ENCODE measurements at regions not wholly inside any gene's neighbourhood (a gene's known extent, or its start where the extent isn't known, plus 50 kb on each side); places are given as distances from the start of the nearest gene placed in this dataset.

GRCh38 chr15:96222981-96223380 lies 107.5 kb upstream of the NR2F2 start:
- FAIRE-seq (no peak), DNase-seq (ENCODE audit: insufficient read length, low spot score) (no peak)
- TF ChIP-seq POU2F2 (IDR thresholded peaks at IDR 0.05; ENCODE audit: low read depth, low read length), result no peak
- no peak for TF ChIP-seq POLR2AphosphoS5 (IDR thresholded peaks at IDR 0.05; ENCODE audit: low read depth, low read length)
- no peak for TF ChIP-seq PAX5 (IDR thresholded peaks at IDR 0.05; ENCODE audit: insufficient read depth, low read length, severe bottlenecking)

GRCh38 chr15:96223939-96224338 lies 106.6 kb upstream of the NR2F2 start:
- TF ChIP-seq POU2F2 (IDR thresholded peaks at IDR 0.05; ENCODE audit: low read depth, low read length) (no peak), POLR2A (IDR thresholded peaks at IDR 0.05; ENCODE audit: low read depth, low read length) (no peak), POLR2AphosphoS5 (IDR thresholded peaks at IDR 0.05; ENCODE audit: low read depth, low read length) (no peak), PAX5 (IDR thresholded peaks at IDR 0.05; ENCODE audit: insufficient read depth, low read length, severe bottlenecking) (no peak), TAF1 (IDR thresholded peaks at IDR 0.05; ENCODE audit: low read depth, low read length) (no peak), SPI1 (IDR thresholded peaks at IDR 0.05; ENCODE audit: low read depth, low read length) (no peak)
- DNase-seq (ENCODE audit: insufficient read length, low spot score) (no peak), FAIRE-seq (no peak)

- DNase-seq (ENCODE audit: insufficient read length, low spot score) (no peak), FAIRE-seq (no peak)
- TF ChIP-seq POLR2A (IDR thresholded peaks at IDR 0.05; ENCODE audit: low read depth, low read length) (no peak), PAX5 (IDR thresholded peaks at IDR 0.05; ENCODE audit: insufficient read depth, low read length, severe bottlenecking) (no peak), SPI1 (IDR thresholded peaks at IDR 0.05; ENCODE audit: low read depth, low read length) (no peak), POU2F2 (IDR thresholded peaks at IDR 0.05; ENCODE audit: low read depth, low read length) (no peak), TAF1 (IDR thresholded peaks at IDR 0.05; ENCODE audit: low read depth, low read length) (no peak), POLR2AphosphoS5 (IDR thresholded peaks at IDR 0.05; ENCODE audit: low read depth, low read length) (no peak)
Observed at GRCh38 chr15:96225642-96226259, 104.7 kb upstream of the NR2F2 start.

- DNase-seq (ENCODE audit: insufficient read length, low spot score) (no peak), FAIRE-seq (no peak)
- no peak for TF ChIP-seq POLR2AphosphoS5 (IDR thresholded peaks at IDR 0.05; ENCODE audit: low read depth, low read length)
- no peak for TF ChIP-seq TAF1 (IDR thresholded peaks at IDR 0.05; ENCODE audit: low read depth, low read length)
- no peak for TF ChIP-seq POU2F2 (IDR thresholded peaks at IDR 0.05; ENCODE audit: low read depth, low read length)
- no peak for TF ChIP-seq POLR2A (IDR thresholded peaks at IDR 0.05; ENCODE audit: low read depth, low read length)
- no peak for TF ChIP-seq SPI1 (IDR thresholded peaks at IDR 0.05; ENCODE audit: low read depth, low read length)
- TF ChIP-seq PAX5 (IDR thresholded peaks at IDR 0.05; ENCODE audit: insufficient read depth, low read length, severe bottlenecking), result no peak
Observed at GRCh38 chr15:96230526-96231181, 99.8 kb upstream of the NR2F2 start.

GRCh38 chr15:96232335-96232734 lies 98.2 kb upstream of the NR2F2 start:
- DNase-seq (ENCODE audit: insufficient read length, low spot score) (no peak), FAIRE-seq (no peak)
- TF ChIP-seq POLR2A (IDR thresholded peaks at IDR 0.05; ENCODE audit: low read depth, low read length), result no peak
- peak; percentile 68 for TF ChIP-seq SPI1 (IDR thresholded peaks at IDR 0.05; ENCODE audit: low read depth, low read length)

GRCh38 chr15:96234109-96234892 lies 96.2 kb upstream of the NR2F2 start:
- FAIRE-seq (no peak), DNase-seq (ENCODE audit: insufficient read length, low spot score) (no peak)
- TF ChIP-seq POU2F2 (IDR thresholded peaks at IDR 0.05; ENCODE audit: low read depth, low read length), result no peak
- TF ChIP-seq SPI1 (IDR thresholded peaks at IDR 0.05; ENCODE audit: low read depth, low read length), result peak; percentile 90
- TF ChIP-seq POLR2A (IDR thresholded peaks at IDR 0.05; ENCODE audit: low read depth, low read length), result no peak
- no peak for TF ChIP-seq PAX5 (IDR thresholded peaks at IDR 0.05; ENCODE audit: insufficient read depth, low read length, severe bottlenecking)

GRCh38 chr15:96237002-96237401 lies 93.5 kb upstream of the NR2F2 start:
- TF ChIP-seq POLR2A (IDR thresholded peaks at IDR 0.05; ENCODE audit: low read depth, low read length) (no peak), POU2F2 (IDR thresholded peaks at IDR 0.05; ENCODE audit: low read depth, low read length) (no peak), SPI1 (IDR thresholded peaks at IDR 0.05; ENCODE audit: low read depth, low read length) (no peak), POLR2AphosphoS5 (IDR thresholded peaks at IDR 0.05; ENCODE audit: low read depth, low read length) (no peak), TAF1 (IDR thresholded peaks at IDR 0.05; ENCODE audit: low read depth, low read length) (no peak), PAX5 (IDR thresholded peaks at IDR 0.05; ENCODE audit: insufficient read depth, low read length, severe bottlenecking) (no peak)
- FAIRE-seq (no peak), DNase-seq (ENCODE audit: insufficient read length, low spot score) (no peak)

- no peak for DNase-seq (ENCODE audit: insufficient read length, low spot score)
- FAIRE-seq, result no peak
- TF ChIP-seq SPI1 (IDR thresholded peaks at IDR 0.05; ENCODE audit: low read depth, low read length), result no peak
- TF ChIP-seq PAX5 (IDR thresholded peaks at IDR 0.05; ENCODE audit: insufficient read depth, low read length, severe bottlenecking), result no peak
- no peak for TF ChIP-seq TAF1 (IDR thresholded peaks at IDR 0.05; ENCODE audit: low read depth, low read length)
- no peak for TF ChIP-seq POLR2AphosphoS5 (IDR thresholded peaks at IDR 0.05; ENCODE audit: low read depth, low read length)
- no peak for TF ChIP-seq POU2F2 (IDR thresholded peaks at IDR 0.05; ENCODE audit: low read depth, low read length)
Observed at GRCh38 chr15:96242761-96243160, 87.7 kb upstream of the NR2F2 start.

GRCh38 chr15:96243701-96244100 lies 86.8 kb upstream of the NR2F2 start:
- no peak for DNase-seq (ENCODE audit: insufficient read length, low spot score)
- no peak for FAIRE-seq
- TF ChIP-seq TAF1 (IDR thresholded peaks at IDR 0.05; ENCODE audit: low read depth, low read length) (no peak), PAX5 (IDR thresholded peaks at IDR 0.05; ENCODE audit: insufficient read depth, low read length, severe bottlenecking) (no peak), POU2F2 (IDR thresholded peaks at IDR 0.05; ENCODE audit: low read depth, low read length) (no peak), SPI1 (IDR thresholded peaks at IDR 0.05; ENCODE audit: low read depth, low read length) (no peak), POLR2A (IDR thresholded peaks at IDR 0.05; ENCODE audit: low read depth, low read length) (no peak), POLR2AphosphoS5 (IDR thresholded peaks at IDR 0.05; ENCODE audit: low read depth, low read length) (no peak)

Measured in GM12891 (cell line).